Neural cell (in vitro differentiated cells): ENCODE measurements at regions not wholly inside any gene's neighbourhood (a gene's known extent, or its start where the extent isn't known, plus 50 kb on each side); places are given as distances from the start of the nearest gene placed in this dataset.

Source experiments
- H2AFZ ChIP-seq: fragments of 200-600, 300-800 bp; sonication (generic), shearing (Covaris generic); 2 replicates; pipeline ENCODE4 v1.6.0; 2014; ENCODE audit warnings: low read depth, mild to moderate bottlenecking, antibody characterized with exemption, low read length, moderate library complexity
- H3F3A ChIP-seq: fragments of 200-600 bp; shearing (Covaris generic); 2 replicates; pipeline ENCODE4 v1.6.1; 2016; ENCODE audit warnings: mild to moderate bottlenecking, moderate library complexity, mixed read lengths, antibody characterized with exemption, low read length; ENCODE audit not compliant: insufficient read depth, poor library complexity, severe bottlenecking
- H3K27ac ChIP-seq: fragments of 200-600, 300-800 bp; sonication (generic), shearing (Covaris generic); 2 replicates; pipeline ENCODE4 v1.5.1; 2014; ENCODE audit warnings: mild to moderate bottlenecking, low read length, moderate library complexity
- H3K27me3 ChIP-seq: fragments of 300-800, 200-600 bp; sonication (generic), shearing (Covaris generic); 2 replicates; pipeline ENCODE4 v1.6.0; 2014; ENCODE audit warnings: mild to moderate bottlenecking, low read depth, low read length, moderate library complexity; ENCODE audit not compliant: insufficient read depth
- H3K36me3 ChIP-seq: fragments of 300-800, 200-600 bp; sonication (generic), shearing (Covaris generic); 2 replicates; pipeline ENCODE4 v1.5.1; 2014; ENCODE audit warnings: mild to moderate bottlenecking, antibody characterized with exemption, low read length, moderate library complexity; ENCODE audit not compliant: insufficient read depth
- H3K4me2 ChIP-seq: fragments of 300-800, 200-600 bp; sonication (generic), shearing (Covaris generic); 2 replicates; pipeline ENCODE4 v1.6.0; 2014; ENCODE audit warnings: mild to moderate bottlenecking, low read length
- H3K4me3 ChIP-seq: fragments of 300-800, 200-600 bp; sonication (generic), shearing (Covaris generic); 2 replicates; pipeline ENCODE4 v1.5.1; 2014; ENCODE audit warnings: mild to moderate bottlenecking, low read length, moderate library complexity
- H3K79me2 ChIP-seq: fragments of 200-600 bp; shearing (Covaris generic); replicated peaks from 2 replicates; pipeline ENCODE4 v1.6.0; 2014; ENCODE audit warnings: mild to moderate bottlenecking, low read length, moderate library complexity; ENCODE audit not compliant: insufficient read depth
- H3K9ac ChIP-seq: fragments of 300-800, 200-600 bp; sonication (generic), shearing (Covaris generic); 2 replicates; pipeline ENCODE4 v1.6.1; 2016; ENCODE audit warnings: mild to moderate bottlenecking, low read length, mixed read lengths
- H3K9me2 ChIP-seq: fragments of 200-600 bp; shearing (Covaris generic); 2 replicates; pipeline ENCODE4 v1.6.1; 2016; ENCODE audit warnings: mild to moderate bottlenecking, low read length, mixed read lengths; ENCODE audit not compliant: insufficient read depth
- H3K9me3 ChIP-seq: fragments of 200-600, 300-800 bp; sonication (generic), shearing (Covaris generic); 2 replicates; pipeline ENCODE4 v1.6.1; 2016; ENCODE audit warnings: mild to moderate bottlenecking, mixed run types, low read length, moderate library complexity, mixed read lengths
- H4K20me1 ChIP-seq: fragments of 200-600 bp; shearing (Covaris generic); 2 replicates; pipeline ENCODE4 v1.6.1; 2016; ENCODE audit warnings: mild to moderate bottlenecking, mixed run types; ENCODE audit not compliant: insufficient read depth
- EP300 ChIP-seq: fragments of 450-650 bp; conservative IDR thresholded peaks from 2 replicates; pipeline ENCODE4 v1.6.1; 2014; ENCODE audit warnings: antibody characterized with exemption, mild to moderate bottlenecking, moderate library complexity; ENCODE audit not compliant: poor library complexity, severe bottlenecking
- EZH2 ChIP-seq: fragments of 200-600, 300-800 bp; shearing (Covaris generic), sonication (generic); IDR thresholded peaks from 2 replicates; pipeline ENCODE4 v1.6.1; 2014; ENCODE audit warnings: antibody characterized with exemption, low read length, borderline replicate concordance, mild to moderate bottlenecking; ENCODE audit not compliant: insufficient read depth, poor library complexity, severe bottlenecking
- MXI1 ChIP-seq: fragments of 450-650 bp; conservative IDR thresholded peaks from 2 replicates; pipeline ENCODE4 v1.6.1; 2014; ENCODE audit warnings: antibody characterized with exemption, mild to moderate bottlenecking; ENCODE audit not compliant: poor library complexity, severe bottlenecking
- POLR2AphosphoS5 ChIP-seq: IDR thresholded peaks from 2 replicates; pipeline ENCODE4 v1.6.1; 2012
- RAD21 ChIP-seq: fragments of 450-650 bp; conservative IDR thresholded peaks from 2 replicates; pipeline ENCODE4 v1.6.1; 2014; ENCODE audit warnings: antibody characterized with exemption, mild to moderate bottlenecking, moderate library complexity
- SMC3 ChIP-seq: fragments of 450-650 bp; conservative IDR thresholded peaks from 2 replicates; pipeline ENCODE4 v1.6.1; 2014; ENCODE audit warnings: antibody characterized with exemption, mild to moderate bottlenecking, moderate library complexity; ENCODE audit not compliant: poor library complexity
- TAF1 ChIP-seq: IDR thresholded peaks from 2 replicates; pipeline ENCODE4 v1.6.1; 2012; ENCODE audit warnings: low read depth
- TF ChIP-seq, protein P1 (sequence below): fragments of 450-650 bp; IDR thresholded peaks from 2 replicates; pipeline ENCODE4 v1.5.1; 2014; ENCODE audit warnings: antibody characterized with exemption, mild to moderate bottlenecking, moderate library complexity; ENCODE audit not compliant: poor library complexity, severe bottlenecking
- TF ChIP-seq, protein P2 (sequence below): IDR thresholded peaks from 2 replicates; pipeline ENCODE4 v1.6.1; 2012; ENCODE audit warnings: borderline replicate concordance

DNA sequence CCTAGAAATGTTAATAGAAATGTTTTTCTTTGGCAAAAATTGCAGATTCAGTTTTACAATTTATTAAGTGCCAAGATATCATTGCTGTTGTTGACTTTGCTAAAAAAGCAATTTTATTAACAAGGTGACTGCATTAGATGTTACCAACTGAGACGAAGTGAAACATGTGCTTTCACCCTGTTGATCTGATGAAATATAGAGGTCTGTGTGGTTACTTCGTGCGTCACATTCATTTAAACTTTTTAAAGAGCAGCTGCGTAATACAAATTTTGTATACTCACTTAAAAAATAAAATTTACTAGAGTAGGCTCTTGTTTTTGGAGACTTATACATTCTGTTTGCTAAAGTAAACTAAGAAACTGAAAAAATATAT is 465.7 kb downstream of the USP25 start:
- no peaks in the 10 kb centered on the region for H3K27me3 ChIP-seq
- H3K79me2 ChIP-seq, result peaks cover 52% of the 10 kb centered on the region
- H3K36me3 ChIP-seq, result no peaks in the 10 kb centered on the region
- H2AFZ ChIP-seq, result no peak overlapping the region
- H3K9me2 ChIP-seq, result no peaks in the 10 kb centered on the region
- no peaks in the 10 kb centered on the region for H4K20me1 ChIP-seq
- H3K4me3 ChIP-seq, result no peak overlapping the region
- H3K27ac ChIP-seq, result no peak overlapping the region
- no peak overlapping the region for H3K9ac ChIP-seq
- no peak overlapping the region for H3K4me2 ChIP-seq
- no peaks in the 10 kb centered on the region for H3K9me3 ChIP-seq
- TF ChIP-seq, protein P1, sequence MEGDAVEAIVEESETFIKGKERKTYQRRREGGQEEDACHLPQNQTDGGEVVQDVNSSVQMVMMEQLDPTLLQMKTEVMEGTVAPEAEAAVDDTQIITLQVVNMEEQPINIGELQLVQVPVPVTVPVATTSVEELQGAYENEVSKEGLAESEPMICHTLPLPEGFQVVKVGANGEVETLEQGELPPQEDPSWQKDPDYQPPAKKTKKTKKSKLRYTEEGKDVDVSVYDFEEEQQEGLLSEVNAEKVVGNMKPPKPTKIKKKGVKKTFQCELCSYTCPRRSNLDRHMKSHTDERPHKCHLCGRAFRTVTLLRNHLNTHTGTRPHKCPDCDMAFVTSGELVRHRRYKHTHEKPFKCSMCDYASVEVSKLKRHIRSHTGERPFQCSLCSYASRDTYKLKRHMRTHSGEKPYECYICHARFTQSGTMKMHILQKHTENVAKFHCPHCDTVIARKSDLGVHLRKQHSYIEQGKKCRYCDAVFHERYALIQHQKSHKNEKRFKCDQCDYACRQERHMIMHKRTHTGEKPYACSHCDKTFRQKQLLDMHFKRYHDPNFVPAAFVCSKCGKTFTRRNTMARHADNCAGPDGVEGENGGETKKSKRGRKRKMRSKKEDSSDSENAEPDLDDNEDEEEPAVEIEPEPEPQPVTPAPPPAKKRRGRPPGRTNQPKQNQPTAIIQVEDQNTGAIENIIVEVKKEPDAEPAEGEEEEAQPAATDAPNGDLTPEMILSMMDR, result no peak
- TF ChIP-seq SMC3, result no peak
- TF ChIP-seq EZH2, result no peak
- no peak for TF ChIP-seq POLR2AphosphoS5
- no peak for TF ChIP-seq RAD21
- TF ChIP-seq EP300, result no peak
- no peak for TF ChIP-seq TAF1
- TF ChIP-seq MXI1, result no peak
- TF ChIP-seq, protein P2, sequence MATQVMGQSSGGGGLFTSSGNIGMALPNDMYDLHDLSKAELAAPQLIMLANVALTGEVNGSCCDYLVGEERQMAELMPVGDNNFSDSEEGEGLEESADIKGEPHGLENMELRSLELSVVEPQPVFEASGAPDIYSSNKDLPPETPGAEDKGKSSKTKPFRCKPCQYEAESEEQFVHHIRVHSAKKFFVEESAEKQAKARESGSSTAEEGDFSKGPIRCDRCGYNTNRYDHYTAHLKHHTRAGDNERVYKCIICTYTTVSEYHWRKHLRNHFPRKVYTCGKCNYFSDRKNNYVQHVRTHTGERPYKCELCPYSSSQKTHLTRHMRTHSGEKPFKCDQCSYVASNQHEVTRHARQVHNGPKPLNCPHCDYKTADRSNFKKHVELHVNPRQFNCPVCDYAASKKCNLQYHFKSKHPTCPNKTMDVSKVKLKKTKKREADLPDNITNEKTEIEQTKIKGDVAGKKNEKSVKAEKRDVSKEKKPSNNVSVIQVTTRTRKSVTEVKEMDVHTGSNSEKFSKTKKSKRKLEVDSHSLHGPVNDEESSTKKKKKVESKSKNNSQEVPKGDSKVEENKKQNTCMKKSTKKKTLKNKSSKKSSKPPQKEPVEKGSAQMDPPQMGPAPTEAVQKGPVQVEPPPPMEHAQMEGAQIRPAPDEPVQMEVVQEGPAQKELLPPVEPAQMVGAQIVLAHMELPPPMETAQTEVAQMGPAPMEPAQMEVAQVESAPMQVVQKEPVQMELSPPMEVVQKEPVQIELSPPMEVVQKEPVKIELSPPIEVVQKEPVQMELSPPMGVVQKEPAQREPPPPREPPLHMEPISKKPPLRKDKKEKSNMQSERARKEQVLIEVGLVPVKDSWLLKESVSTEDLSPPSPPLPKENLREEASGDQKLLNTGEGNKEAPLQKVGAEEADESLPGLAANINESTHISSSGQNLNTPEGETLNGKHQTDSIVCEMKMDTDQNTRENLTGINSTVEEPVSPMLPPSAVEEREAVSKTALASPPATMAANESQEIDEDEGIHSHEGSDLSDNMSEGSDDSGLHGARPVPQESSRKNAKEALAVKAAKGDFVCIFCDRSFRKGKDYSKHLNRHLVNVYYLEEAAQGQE, result no peak
- H3F3A ChIP-seq, result peaks cover 4% of the 10 kb centered on the region

DNA sequence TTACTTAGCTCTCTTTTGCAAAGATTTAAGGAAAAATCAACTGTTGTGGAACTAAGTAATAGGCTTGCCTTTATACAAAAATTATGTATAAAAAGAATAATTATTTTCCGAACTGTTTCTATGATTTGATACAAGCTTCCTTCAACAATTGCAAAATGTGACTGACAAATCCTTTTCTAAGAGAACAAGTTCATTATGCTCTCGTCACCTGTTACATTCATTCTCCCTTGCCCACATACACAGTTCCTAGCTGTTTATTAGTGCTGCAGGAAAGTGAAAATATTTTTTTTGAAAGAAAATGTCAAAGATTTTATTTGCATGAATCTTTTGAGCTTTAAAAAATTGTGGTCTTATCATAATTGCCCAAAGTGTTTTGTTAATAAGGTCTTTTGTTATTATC is 466.2 kb downstream of the USP25 start:
- H3F3A ChIP-seq, result peaks cover 4% of the 10 kb centered on the region

More for the DNA sequence above, 466.2 kb downstream of the USP25 start:
- Histone ChIP-seq H3K9me3 (no peaks in the 10 kb centered on the region), H3K36me3 (no peaks in the 10 kb centered on the region), H4K20me1 (no peaks in the 10 kb centered on the region), H3K27me3 (no peaks in the 10 kb centered on the region), H3K9me2 (no peaks in the 10 kb centered on the region), H3K9ac (no peak overlapping the region), H3K4me2 (no peak overlapping the region), H3K27ac (no peak overlapping the region), H3K79me2 (peaks cover 57% of the 10 kb centered on the region), H2AFZ (no peak overlapping the region), H3K4me3 (no peak overlapping the region)
- TF ChIP-seq POLR2AphosphoS5 (no peak), SMC3 (no peak), TAF1 (no peak), MXI1 (no peak), RAD21 (no peak), EZH2 (no peak), EP300 (no peak)
- TF ChIP-seq, protein P1, result no peak
- TF ChIP-seq, protein P2, result no peak
